ENCODE measurements at regions not wholly inside any gene's neighbourhood (a gene's known extent, or its start where the extent isn't known, plus 50 kb on each side); places are given as distances from the start of the nearest gene placed in this dataset.

GRCh38 chr2:226424971-226425370, 374.6 kb downstream of the IRS1 start:
- no peak for TF ChIP-seq POLR2A (IDR thresholded peaks at IDR 0.05; ENCODE audit: low read depth, low read length)
- no peak for TF ChIP-seq POLR2AphosphoS5 (IDR thresholded peaks at IDR 0.05; ENCODE audit: low read depth, low read length)
- no peak for TF ChIP-seq TAF1 (IDR thresholded peaks at IDR 0.05; ENCODE audit: low read depth, low read length)
